ENCODE measurements at regions not wholly inside any gene's neighbourhood (a gene's known extent, or its start where the extent isn't known, plus 50 kb on each side); places are given as distances from the start of the nearest gene placed in this dataset.

DNA sequence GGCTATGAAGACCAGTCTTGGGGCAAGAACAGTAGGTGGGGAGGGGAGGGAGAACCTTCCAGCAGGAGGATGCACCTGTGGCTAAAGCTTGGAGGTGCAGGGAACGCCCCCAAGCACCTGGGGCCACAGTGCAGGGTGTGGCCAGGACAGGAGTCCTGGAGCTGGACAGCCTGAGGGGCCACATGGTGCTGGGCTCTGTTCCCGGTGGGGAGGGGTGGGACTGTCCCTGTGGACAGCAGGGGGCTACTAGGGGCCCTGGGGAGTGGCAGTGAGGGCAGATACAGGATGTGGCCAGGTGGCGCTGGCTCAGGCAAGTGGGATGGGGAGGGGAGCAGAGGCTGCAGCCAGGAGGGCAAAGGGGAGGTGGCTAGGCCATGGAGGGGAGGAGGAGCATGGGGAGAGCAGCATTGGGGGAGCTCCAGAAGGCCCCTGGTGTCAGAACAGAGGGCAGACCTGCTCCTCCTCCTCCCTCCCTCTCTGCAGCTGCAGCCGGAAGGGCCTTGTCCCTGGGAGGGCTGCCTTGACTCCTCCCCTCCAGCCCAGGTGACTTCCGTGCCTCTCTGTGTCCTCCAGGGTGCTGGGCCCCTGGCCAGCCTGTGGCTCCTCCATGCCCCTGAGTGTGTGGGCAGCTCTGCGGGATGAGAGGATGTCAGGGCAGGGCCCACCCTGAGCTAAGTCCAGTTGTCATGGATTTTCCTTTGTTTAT, 68.4 kb upstream of the DLK1 start:
- TF ChIP-seq EZH2 (IDR thresholded peaks at IDR 0.05) (no peak), EZH2phosphoT487 (IDR thresholded peaks at IDR 0.05; ENCODE audit: borderline replicate concordance) (no peak), POLR2AphosphoS5 (IDR thresholded peaks at IDR 0.05; ENCODE audit: low read depth, low read length) (no peak), POLR2A (IDR thresholded peaks at IDR 0.05; ENCODE audit: borderline replicate concordance, extremely low read depth, insufficient read depth, insufficient read length) (no peak), RAD21 (IDR thresholded peaks at IDR 0.05; ENCODE audit: low read depth) (no peak), ELF1 (IDR thresholded peaks at IDR 0.05; ENCODE audit: borderline replicate concordance, low read depth) (no peak), TCF7L2 (IDR thresholded peaks at IDR 0.05; ENCODE audit: borderline replicate concordance, extremely low read depth, insufficient read depth, insufficient read length) (no peak)
- TF ChIP-seq, protein P1, sequence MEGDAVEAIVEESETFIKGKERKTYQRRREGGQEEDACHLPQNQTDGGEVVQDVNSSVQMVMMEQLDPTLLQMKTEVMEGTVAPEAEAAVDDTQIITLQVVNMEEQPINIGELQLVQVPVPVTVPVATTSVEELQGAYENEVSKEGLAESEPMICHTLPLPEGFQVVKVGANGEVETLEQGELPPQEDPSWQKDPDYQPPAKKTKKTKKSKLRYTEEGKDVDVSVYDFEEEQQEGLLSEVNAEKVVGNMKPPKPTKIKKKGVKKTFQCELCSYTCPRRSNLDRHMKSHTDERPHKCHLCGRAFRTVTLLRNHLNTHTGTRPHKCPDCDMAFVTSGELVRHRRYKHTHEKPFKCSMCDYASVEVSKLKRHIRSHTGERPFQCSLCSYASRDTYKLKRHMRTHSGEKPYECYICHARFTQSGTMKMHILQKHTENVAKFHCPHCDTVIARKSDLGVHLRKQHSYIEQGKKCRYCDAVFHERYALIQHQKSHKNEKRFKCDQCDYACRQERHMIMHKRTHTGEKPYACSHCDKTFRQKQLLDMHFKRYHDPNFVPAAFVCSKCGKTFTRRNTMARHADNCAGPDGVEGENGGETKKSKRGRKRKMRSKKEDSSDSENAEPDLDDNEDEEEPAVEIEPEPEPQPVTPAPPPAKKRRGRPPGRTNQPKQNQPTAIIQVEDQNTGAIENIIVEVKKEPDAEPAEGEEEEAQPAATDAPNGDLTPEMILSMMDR (IDR thresholded peaks at IDR 0.05 in 2 of 3, conservative IDR thresholded peaks at IDR 0.05 in 1 of 3; ENCODE audit: borderline replicate concordance in 1 of 3, insufficient read depth in 1 of 3, low read depth in 2 of 3, low read length in 2 of 3) = no peak
- TF ChIP-seq, protein P2, sequence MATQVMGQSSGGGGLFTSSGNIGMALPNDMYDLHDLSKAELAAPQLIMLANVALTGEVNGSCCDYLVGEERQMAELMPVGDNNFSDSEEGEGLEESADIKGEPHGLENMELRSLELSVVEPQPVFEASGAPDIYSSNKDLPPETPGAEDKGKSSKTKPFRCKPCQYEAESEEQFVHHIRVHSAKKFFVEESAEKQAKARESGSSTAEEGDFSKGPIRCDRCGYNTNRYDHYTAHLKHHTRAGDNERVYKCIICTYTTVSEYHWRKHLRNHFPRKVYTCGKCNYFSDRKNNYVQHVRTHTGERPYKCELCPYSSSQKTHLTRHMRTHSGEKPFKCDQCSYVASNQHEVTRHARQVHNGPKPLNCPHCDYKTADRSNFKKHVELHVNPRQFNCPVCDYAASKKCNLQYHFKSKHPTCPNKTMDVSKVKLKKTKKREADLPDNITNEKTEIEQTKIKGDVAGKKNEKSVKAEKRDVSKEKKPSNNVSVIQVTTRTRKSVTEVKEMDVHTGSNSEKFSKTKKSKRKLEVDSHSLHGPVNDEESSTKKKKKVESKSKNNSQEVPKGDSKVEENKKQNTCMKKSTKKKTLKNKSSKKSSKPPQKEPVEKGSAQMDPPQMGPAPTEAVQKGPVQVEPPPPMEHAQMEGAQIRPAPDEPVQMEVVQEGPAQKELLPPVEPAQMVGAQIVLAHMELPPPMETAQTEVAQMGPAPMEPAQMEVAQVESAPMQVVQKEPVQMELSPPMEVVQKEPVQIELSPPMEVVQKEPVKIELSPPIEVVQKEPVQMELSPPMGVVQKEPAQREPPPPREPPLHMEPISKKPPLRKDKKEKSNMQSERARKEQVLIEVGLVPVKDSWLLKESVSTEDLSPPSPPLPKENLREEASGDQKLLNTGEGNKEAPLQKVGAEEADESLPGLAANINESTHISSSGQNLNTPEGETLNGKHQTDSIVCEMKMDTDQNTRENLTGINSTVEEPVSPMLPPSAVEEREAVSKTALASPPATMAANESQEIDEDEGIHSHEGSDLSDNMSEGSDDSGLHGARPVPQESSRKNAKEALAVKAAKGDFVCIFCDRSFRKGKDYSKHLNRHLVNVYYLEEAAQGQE (IDR thresholded peaks at IDR 0.05; ENCODE audit: low read depth) = no peak

Measured in HCT116 (cell line).